HEK293 (cell line): ENCODE measurements at regions not wholly inside any gene's neighbourhood (a gene's known extent, or its start where the extent isn't known, plus 50 kb on each side); places are given as distances from the start of the nearest gene placed in this dataset.

Source experiments
- CTCF ChIA-PET: fragments of 350-600 bp; formaldehyde crosslinking; extraction: SDS; loops from one replicate; lab custom pipeline; 2021; ENCODE audit warnings: antibody characterized with exemption; lab: Yijun Ruan, JAX
- POLR2A ChIA-PET: fragments of 300-600 bp; formaldehyde crosslinking; extraction: SDS; loops from one replicate; lab custom pipeline; 2020; ENCODE audit warnings: antibody characterized with exemption, inconsistent platforms; lab: Yijun Ruan, JAX
- H3K27ac ChIP-seq: fragments of 200-500 bp; sonication (Bioruptor generic); 2 replicates; pipeline ENCODE4 v1.5.1; 2014; ENCODE audit warnings: low read depth, low read length, control low read depth, inconsistent platforms; ENCODE audit errors: extremely low read depth
- H3K36me3 ChIP-seq, 2 experiments: fragments of 200-500 bp in 1 of 2; sonication (Bioruptor generic) in 1 of 2; 1 replicate in 1 of 2; 2 replicates in 1 of 2; pipeline ENCODE4 v1.5.1; 2014 to 2017; ENCODE audit warnings: inconsistent platforms in 2 of 2, low read length in 2 of 2; ENCODE audit not compliant: control insufficient read depth in 2 of 2, insufficient read depth in 1 of 2
- H3K4me1 ChIP-seq: fragments of 200-500 bp; sonication (Bioruptor generic); 2 replicates; pipeline ENCODE4 v1.5.1; 2014; ENCODE audit warnings: mild to moderate bottlenecking, low read length, inconsistent platforms; ENCODE audit not compliant: control insufficient read depth, insufficient read depth
- H3K4me3 ChIP-seq: 2 replicates; pipeline ENCODE4 v1.5.1; 2011; ENCODE audit warnings: low read depth, mild to moderate bottlenecking, control low read depth, low read length, moderate library complexity
- H3K9me3 ChIP-seq: fragments of 200-500 bp; sonication (Bioruptor generic); 2 replicates; pipeline ENCODE4 v1.5.1; 2014; ENCODE audit warnings: low read depth, low read length, inconsistent platforms; ENCODE audit not compliant: control insufficient read depth, insufficient read depth
- GLI2 ChIP-seq: fragments of 450-650 bp; formaldehyde crosslinking; IDR thresholded peaks from 2 replicates; pipeline ENCODE4; 2017; ENCODE audit warnings: missing biosample characterization, missing genetic modification characterization, low read depth, borderline replicate concordance
- GLI4 ChIP-seq: fragments of 450-650 bp; formaldehyde crosslinking; IDR thresholded peaks from 2 replicates; pipeline ENCODE4 v1.5.1; 2016; ENCODE audit warnings: missing biosample characterization, missing genetic modification characterization
- KLF10 ChIP-seq: fragments of 450-650 bp; IDR thresholded peaks from 2 replicates; pipeline ENCODE4 v1.5.1; 2018; ENCODE audit warnings: missing biosample characterization, mild to moderate bottlenecking, missing genetic modification characterization
- KLF17 ChIP-seq: fragments of 450-650 bp; formaldehyde crosslinking; IDR thresholded peaks from 2 replicates; pipeline ENCODE4 v1.5.1; 2016; ENCODE audit warnings: missing biosample characterization, missing genetic modification characterization
- MZF1 ChIP-seq: fragments of 450-650 bp; formaldehyde crosslinking; IDR thresholded peaks from 2 replicates; pipeline ENCODE4 v1.5.1; 2017; ENCODE audit warnings: missing biosample characterization, missing genetic modification characterization, borderline replicate concordance
- PBX3 ChIP-seq: sonication (generic); formaldehyde crosslinking; IDR thresholded peaks from 2 replicates; pipeline ENCODE4 v1.8.1; 2022; ENCODE audit warnings: mild to moderate bottlenecking, moderate library complexity, missing genetic modification reagents
- PRDM10 ChIP-seq: fragments of 450-650 bp; formaldehyde crosslinking; IDR thresholded peaks from 2 replicates; pipeline ENCODE4 v1.5.1; 2016; ENCODE audit warnings: missing biosample characterization, missing genetic modification characterization
- SCRT1 ChIP-seq: fragments of 450-650 bp; formaldehyde crosslinking; IDR thresholded peaks from 2 replicates; pipeline ENCODE4 v1.5.1; 2016; ENCODE audit warnings: missing biosample characterization, missing genetic modification characterization, borderline replicate concordance
- ZBTB11 ChIP-seq: fragments of 450-650 bp; formaldehyde crosslinking; conservative IDR thresholded peaks from 2 replicates; pipeline ENCODE4 v1.5.1; 2016; ENCODE audit warnings: low read depth, missing biosample characterization, missing genetic modification characterization
- ZNF19 ChIP-seq: fragments of 450-650 bp; formaldehyde crosslinking; IDR thresholded peaks from 2 replicates; pipeline ENCODE4; 2016; ENCODE audit warnings: missing biosample characterization, missing genetic modification characterization, low read depth
- ZNF302 ChIP-seq: fragments of 450-650 bp; formaldehyde crosslinking; IDR thresholded peaks from 2 replicates; pipeline ENCODE4 v1.5.1; 2016; ENCODE audit warnings: missing biosample characterization, missing genetic modification characterization, low read depth
- ZNF335 ChIP-seq: fragments of 450-650 bp; formaldehyde crosslinking; conservative IDR thresholded peaks from 2 replicates; pipeline ENCODE4 v1.5.1; 2016; ENCODE audit warnings: missing biosample characterization, missing genetic modification characterization
- ZNF433 ChIP-seq: fragments of 450-650 bp; formaldehyde crosslinking; IDR thresholded peaks from 2 replicates; pipeline ENCODE4 v1.5.1; 2016; ENCODE audit warnings: missing biosample characterization, missing genetic modification characterization, low read depth
- ZNF555 ChIP-seq: fragments of 450-650 bp; formaldehyde crosslinking; conservative IDR thresholded peaks from 2 replicates; pipeline ENCODE4 v1.5.1; 2017; ENCODE audit warnings: missing biosample characterization, mild to moderate bottlenecking, missing genetic modification characterization, inconsistent platforms
- ZNF580 ChIP-seq: fragments of 450-650 bp; formaldehyde crosslinking; IDR thresholded peaks from 2 replicates; pipeline ENCODE4 v1.5.1; 2016; ENCODE audit warnings: missing biosample characterization, missing genetic modification characterization
- ZNF585B ChIP-seq: fragments of 450-650 bp; formaldehyde crosslinking; IDR thresholded peaks from 2 replicates; pipeline ENCODE4 v1.5.1; 2016; ENCODE audit warnings: missing biosample characterization, missing genetic modification characterization
- ZNF623 ChIP-seq: fragments of 450-650 bp; formaldehyde crosslinking; IDR thresholded peaks from 2 replicates; pipeline ENCODE4 v1.5.1; 2016; ENCODE audit warnings: missing biosample characterization, missing genetic modification characterization
- ZNF692 ChIP-seq: fragments of 450-650 bp; formaldehyde crosslinking; IDR thresholded peaks from 2 replicates; pipeline ENCODE4 v1.5.1; 2016; ENCODE audit warnings: missing biosample characterization, missing genetic modification characterization
- ZNF76 ChIP-seq: fragments of 450-650 bp; formaldehyde crosslinking; IDR thresholded peaks from 2 replicates; pipeline ENCODE4; 2016; ENCODE audit warnings: low read depth, missing biosample characterization, missing genetic modification characterization, borderline replicate concordance
- ZSCAN5A ChIP-seq: fragments of 450-650 bp; formaldehyde crosslinking; IDR thresholded peaks from 2 replicates; pipeline ENCODE4 v1.5.1; 2016; ENCODE audit warnings: missing biosample characterization, missing genetic modification characterization

- Histone ChIP-seq H3K9me3 (no peaks in the 10 kb centered on the region), H3K4me1 (no peaks in the 10 kb centered on the region), H3K4me3 (no peak overlapping the region), H3K36me3 (no peaks in the 10 kb centered on the region), H3K27ac (no peak overlapping the region)
- TF ChIP-seq GLI4 (tag by site-specific recombination): no peak
- TF ChIP-seq ZBTB11 (tag by site-specific recombination): no peak
- ChIA-PET CTCF (no interaction called here), POLR2A (no interaction called here)
Observed at GRCh38 chr2:216802516-216803215, 57.2 kb downstream of the TNP1 start.

GRCh38 chr2:216800836-216801235 is 59.0 kb downstream of the TNP1 start:
- POLR2A ChIA-PET: no interaction called here
- no peak for TF ChIP-seq ZNF19
- no peak for TF ChIP-seq ZNF692
- no peak for TF ChIP-seq ZNF302 (tag by site-specific recombination)
- no peak for TF ChIP-seq KLF17 (tag by site-specific recombination)
- no peak for TF ChIP-seq KLF10 (tag by site-specific recombination)
- no peak for TF ChIP-seq PBX3 (CRISPR knock-in tag)
- no peak for TF ChIP-seq ZNF335
- no peak for TF ChIP-seq GLI2 (tag by site-specific recombination)
- no peak for TF ChIP-seq MZF1 (tag by site-specific recombination)
- TF ChIP-seq PRDM10 (tag by site-specific recombination): no peak
- no peak for TF ChIP-seq SCRT1 (tag by site-specific recombination)
- TF ChIP-seq ZNF585B (tag by site-specific recombination): no peak
- TF ChIP-seq ZNF433 (tag by site-specific recombination): no peak
- no peak for TF ChIP-seq ZNF580 (tag by site-specific recombination)
- TF ChIP-seq ZNF623: no peak
- no peak for TF ChIP-seq ZNF76 (tag by site-specific recombination)
- TF ChIP-seq ZNF555 (tag by site-specific recombination): no peak
- TF ChIP-seq ZSCAN5A (tag by site-specific recombination): no peak

More at GRCh38 chr2:216800836-216801235, 59.0 kb downstream of the TNP1 start:
- Histone ChIP-seq H3K36me3 (no peaks in the 10 kb centered on the region), H3K9me3 (no peaks in the 10 kb centered on the region), H3K27ac (no peak overlapping the region), H3K4me1 (no peaks in the 10 kb centered on the region), H3K4me3 (no peak overlapping the region)
- CTCF ChIA-PET: no interaction called here
